NT2/D1 (cell line): ENCODE measurements at regions not wholly inside any gene's neighbourhood (a gene's known extent, or its start where the extent isn't known, plus 50 kb on each side); places are given as distances from the start of the nearest gene placed in this dataset.

Experiments used
- SUZ12 ChIP-seq: IDR thresholded peaks from 2 replicates; pipeline ENCODE4 v1.6.1; 2011; ENCODE audit not compliant: insufficient read length, insufficient read depth; ENCODE audit errors: extremely low read depth
- YY1 ChIP-seq: IDR thresholded peaks from 2 replicates; pipeline ENCODE4 v1.6.1; 2011; ENCODE audit not compliant: insufficient read length, insufficient read depth
- ZNF274 ChIP-seq: IDR thresholded peaks from 2 replicates; pipeline ENCODE4 v1.6.1; 2011; ENCODE audit warnings: mild to moderate bottlenecking, low read depth, low read length

DNA sequence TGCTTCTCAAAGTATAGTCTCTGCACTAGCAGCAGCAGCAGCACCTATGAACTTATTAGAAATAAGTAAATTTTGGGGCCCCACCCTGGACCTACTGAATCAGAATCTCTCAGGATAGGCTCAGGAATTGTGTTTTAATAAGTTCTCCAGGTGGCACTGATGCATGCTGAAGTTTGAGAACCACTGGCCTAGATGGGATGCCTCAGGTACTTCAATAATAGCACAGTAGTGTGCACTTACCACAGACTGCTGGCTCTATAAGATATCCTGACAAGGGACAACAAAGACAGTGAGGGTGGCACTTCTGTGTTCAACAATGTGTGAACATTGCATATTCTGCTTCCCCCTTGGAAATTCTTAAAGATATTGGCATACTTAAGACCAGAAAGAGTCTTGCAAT is 64.7 kb upstream of the HABP2 start:
- TF ChIP-seq YY1 (no peak), ZNF274 (no peak), SUZ12 (no peak)
